ENCODE measurements at regions not wholly inside any gene's neighbourhood (a gene's known extent, or its start where the extent isn't known, plus 50 kb on each side); places are given as distances from the start of the nearest gene placed in this dataset.

GRCh38 chr6:14946753-14947152, 299.1 kb upstream of the JARID2 start:
- H3K9me3 ChIP-seq (ENCODE audit: insufficient read depth, low read length) = no peaks in the 10 kb centered on the region

GRCh38 chr6:14948586-14949245, 297.2 kb upstream of the JARID2 start:
- Histone ChIP-seq H3K4me3 (ENCODE audit: insufficient read depth, low read length, poor library complexity, severe bottlenecking) (no peak overlapping the region), H4K20me1 (ENCODE audit: low read depth, low read length) (no peaks in the 10 kb centered on the region), H3F3A (ENCODE audit: insufficient read depth) (no peaks in the 10 kb centered on the region), H3K9me3 (ENCODE audit: insufficient read depth, low read length) (no peaks in the 10 kb centered on the region), H3K27me3 (ENCODE audit: low read length) (no peaks in the 10 kb centered on the region), H3K9ac (ENCODE audit: low read length) (no peak overlapping the region), H3K79me2 (ENCODE audit: insufficient read depth, low read length) (no peaks in the 10 kb centered on the region), H2AFZ (ENCODE audit: low read depth, low read length, severe bottlenecking) (no peak overlapping the region), H3K9me2 (replicated peaks; ENCODE audit: insufficient read depth, low read length) (no peaks in the 10 kb centered on the region), H3K36me3 (ENCODE audit: low read length) (no peaks in the 10 kb centered on the region), H3K27ac (ENCODE audit: low read depth, low read length) (no peak overlapping the region), H3K4me2 (ENCODE audit: low read depth, low read length, poor library complexity, severe bottlenecking) (no peak overlapping the region)
- TF ChIP-seq EZH2phosphoT487 (conservative IDR thresholded peaks at IDR 0.05; ENCODE audit: low read length) = no peak
- no peak for TF ChIP-seq CTCF (IDR thresholded peaks at IDR 0.05; ENCODE audit: insufficient read depth, low read length, poor library complexity, severe bottlenecking)

More at GRCh38 chr6:14946753-14947152, 299.1 kb upstream of the JARID2 start:
- Histone ChIP-seq H3K9ac (ENCODE audit: low read length) (no peak overlapping the region), H3K4me2 (ENCODE audit: low read depth, low read length, poor library complexity, severe bottlenecking) (no peak overlapping the region), H3K4me3 (ENCODE audit: insufficient read depth, low read length, poor library complexity, severe bottlenecking) (no peak overlapping the region), H3F3A (ENCODE audit: insufficient read depth) (no peaks in the 10 kb centered on the region), H3K79me2 (ENCODE audit: insufficient read depth, low read length) (no peaks in the 10 kb centered on the region), H2AFZ (ENCODE audit: low read depth, low read length, severe bottlenecking) (no peak overlapping the region), H3K36me3 (ENCODE audit: low read length) (no peaks in the 10 kb centered on the region), H3K27ac (ENCODE audit: low read depth, low read length) (no peak overlapping the region), H3K27me3 (ENCODE audit: low read length) (no peaks in the 10 kb centered on the region), H4K20me1 (ENCODE audit: low read depth, low read length) (no peaks in the 10 kb centered on the region), H3K9me2 (replicated peaks; ENCODE audit: insufficient read depth, low read length) (no peaks in the 10 kb centered on the region)
- TF ChIP-seq CTCF (IDR thresholded peaks at IDR 0.05; ENCODE audit: insufficient read depth, low read length, poor library complexity, severe bottlenecking) (no peak), EZH2phosphoT487 (conservative IDR thresholded peaks at IDR 0.05; ENCODE audit: low read length) (no peak)

GRCh38 chr6:14950103-14950969, 295.5 kb upstream of the JARID2 start:
- no peaks in the 10 kb centered on the region for H3K27me3 ChIP-seq (ENCODE audit: low read length)
- no peak overlapping the region for H3K9ac ChIP-seq (ENCODE audit: low read length)
- H3K9me2 ChIP-seq (replicated peaks; ENCODE audit: insufficient read depth, low read length) = no peaks in the 10 kb centered on the region
- no peaks in the 10 kb centered on the region for H4K20me1 ChIP-seq (ENCODE audit: low read depth, low read length)
- no peaks in the 10 kb centered on the region for H3K79me2 ChIP-seq (ENCODE audit: insufficient read depth, low read length)
- no peak overlapping the region for H3K4me2 ChIP-seq (ENCODE audit: low read depth, low read length, poor library complexity, severe bottlenecking)
- no peaks in the 10 kb centered on the region for H3K9me3 ChIP-seq (ENCODE audit: insufficient read depth, low read length)
- no peaks in the 10 kb centered on the region for H3K36me3 ChIP-seq (ENCODE audit: low read length)
- TF ChIP-seq CTCF (IDR thresholded peaks at IDR 0.05; ENCODE audit: insufficient read depth, low read length, poor library complexity, severe bottlenecking) (no peak), EZH2phosphoT487 (conservative IDR thresholded peaks at IDR 0.05; ENCODE audit: low read length) (no peak)
- H3K4me3 ChIP-seq (ENCODE audit: insufficient read depth, low read length, poor library complexity, severe bottlenecking) = no peak overlapping the region
- no peaks in the 10 kb centered on the region for H3F3A ChIP-seq (ENCODE audit: insufficient read depth)
- H3K27ac ChIP-seq (ENCODE audit: low read depth, low read length) = no peak overlapping the region
- no peak overlapping the region for H2AFZ ChIP-seq (ENCODE audit: low read depth, low read length, severe bottlenecking)
